Spinal cord (tissue), 9 donors: ENCODE measurements at regions not wholly inside any gene's neighbourhood (a gene's known extent, or its start where the extent isn't known, plus 50 kb on each side); places are given as distances from the start of the nearest gene placed in this dataset.
"Not testable (repeated sequence)": the region's sequence is repeated elsewhere in the genome, so short reads cannot be mapped to it uniquely, and the experiment has no call there.

ENCODE experiments used
- DNase-seq, 6 donors: peaks; one replicate each; pipeline versions ENCODE4 v3.0.0 to v3.0.0-alpha.2; 2013 to 2015; ENCODE audit warnings: low spot score in 6 of 6, low read depth in 4 of 6
- H3K27ac ChIP-seq: one replicate; pipeline ENCODE4 v1.5.1; 2013; ENCODE audit warnings: low read depth, low read length, control low read depth
- H3K27me3 ChIP-seq: one replicate; pipeline ENCODE4 v1.6.1; 2013; ENCODE audit warnings: low read length; ENCODE audit not compliant: control insufficient read depth, insufficient read depth
- H3K36me3 ChIP-seq: one replicate; pipeline ENCODE4 v1.6.1; 2013; ENCODE audit warnings: low read length; ENCODE audit not compliant: control insufficient read depth, insufficient read depth
- H3K4me1 ChIP-seq: one replicate; pipeline ENCODE4 v1.6.1; 2013; ENCODE audit warnings: low read length; ENCODE audit not compliant: control insufficient read depth, insufficient read depth
- H3K4me3 ChIP-seq: one replicate; pipeline ENCODE4 v1.5.1; 2013; ENCODE audit warnings: low read depth, low read length, control low read depth
- H3K9me3 ChIP-seq: one replicate; pipeline ENCODE4 v1.6.1; 2013; ENCODE audit warnings: low read length; ENCODE audit not compliant: control insufficient read depth, insufficient read depth
- WGBS: methylation state at CpG from one replicate; pipeline ENCODE4 v1.1.5; 2013; ENCODE audit warnings: missing lambda C conversion rate; ENCODE audit not compliant: insufficient coverage; 5-methylcytosine and 5-hydroxymethylcytosine counted together
- donor health status: healthy.

DNA sequence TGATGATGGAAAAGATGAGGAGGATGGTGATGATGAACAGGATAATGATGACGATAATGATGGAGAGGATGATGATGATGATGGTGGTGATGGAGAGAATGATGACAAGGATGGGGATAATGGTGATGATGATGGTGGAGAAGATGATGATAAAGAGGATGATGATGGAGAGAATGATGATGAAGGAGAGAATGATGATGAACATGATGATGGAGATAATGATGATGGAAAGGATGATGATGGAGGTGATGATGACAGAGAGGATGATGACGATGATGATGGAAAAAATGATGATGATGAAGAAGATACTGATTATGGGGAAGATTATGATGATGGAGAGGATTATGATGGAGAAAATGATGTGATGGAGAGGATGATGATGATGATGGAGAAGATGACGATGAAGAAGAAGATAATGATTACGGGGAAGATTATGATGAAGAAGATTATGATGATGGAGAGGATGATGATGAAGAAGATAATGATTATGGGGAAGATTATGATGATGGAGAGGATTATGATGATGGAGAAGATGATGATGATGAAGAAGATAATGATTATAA is 204.1 kb downstream of the MATN1 start:
- Histone ChIP-seq H3K4me3 (no peak overlapping the region), H3K27me3 (no peaks in the 10 kb centered on the region), H3K4me1 (no peaks in the 10 kb centered on the region), H3K9me3 (no peaks in the 10 kb centered on the region), H3K27ac (no peak overlapping the region), H3K36me3 (no peaks in the 10 kb centered on the region)
- WGBS, result 79% methylated on average over 4 of the region's 4 CpGs
- DNase-seq, result no peak

DNA sequence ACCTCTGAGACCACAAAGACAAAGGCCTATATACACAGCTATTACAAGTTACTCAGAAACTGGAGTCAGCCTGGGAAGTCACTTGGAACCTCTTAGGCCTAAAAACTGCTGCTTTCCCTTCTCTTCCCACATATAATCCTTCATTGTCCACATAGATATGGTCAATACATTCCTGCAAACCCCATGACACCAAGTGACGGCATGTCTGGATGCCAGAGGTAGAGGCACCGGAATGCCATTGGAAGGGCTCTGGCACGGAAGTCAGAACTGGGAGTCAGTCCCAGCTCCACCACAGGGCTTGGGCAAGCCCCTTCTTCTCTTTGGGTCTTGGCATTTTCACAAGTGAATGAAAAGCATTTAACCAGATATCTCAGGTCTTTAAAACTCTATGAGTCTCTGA is 204.7 kb downstream of the MATN1 start:
- H3K4me3 ChIP-seq, result no peak overlapping the region
- DNase-seq, result no peak
- 85% methylated on average over 3 of the region's 3 CpGs for WGBS
- H3K4me1 ChIP-seq, result no peaks in the 10 kb centered on the region
- no peaks in the 10 kb centered on the region for H3K27me3 ChIP-seq
- H3K36me3 ChIP-seq, result no peaks in the 10 kb centered on the region
- H3K9me3 ChIP-seq, result no peaks in the 10 kb centered on the region
- H3K27ac ChIP-seq, result no peak overlapping the region

DNA sequence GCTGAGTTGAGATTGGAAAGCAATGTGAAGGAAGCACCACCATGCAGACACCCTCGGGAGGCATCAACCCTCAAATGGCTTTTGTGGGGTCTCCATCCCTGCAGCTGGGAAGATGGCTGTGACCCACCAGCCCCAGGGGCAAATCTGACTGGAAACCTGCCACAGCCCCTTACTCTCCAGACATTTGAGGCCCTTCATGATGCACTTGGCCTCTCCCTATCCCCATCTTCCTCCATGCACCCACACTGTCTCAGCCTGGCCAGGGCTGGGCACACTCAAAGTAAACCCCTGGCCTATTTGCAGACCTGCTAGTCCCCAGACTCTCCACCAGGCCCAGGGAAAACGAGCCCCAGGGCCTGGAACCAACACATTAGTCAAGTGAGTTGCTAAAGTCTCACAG is 205.2 kb downstream of the MATN1 start:
- 38% methylated on average over 2 of the region's 2 CpGs for WGBS
- no peaks in the 10 kb centered on the region for H3K36me3 ChIP-seq
- no peaks in the 10 kb centered on the region for H3K4me1 ChIP-seq
- no peaks in the 10 kb centered on the region for H3K9me3 ChIP-seq
- H3K4me3 ChIP-seq, result no peak overlapping the region
- H3K27ac ChIP-seq, result no peak overlapping the region
- H3K27me3 ChIP-seq, result no peaks in the 10 kb centered on the region
- no peak for DNase-seq

DNA sequence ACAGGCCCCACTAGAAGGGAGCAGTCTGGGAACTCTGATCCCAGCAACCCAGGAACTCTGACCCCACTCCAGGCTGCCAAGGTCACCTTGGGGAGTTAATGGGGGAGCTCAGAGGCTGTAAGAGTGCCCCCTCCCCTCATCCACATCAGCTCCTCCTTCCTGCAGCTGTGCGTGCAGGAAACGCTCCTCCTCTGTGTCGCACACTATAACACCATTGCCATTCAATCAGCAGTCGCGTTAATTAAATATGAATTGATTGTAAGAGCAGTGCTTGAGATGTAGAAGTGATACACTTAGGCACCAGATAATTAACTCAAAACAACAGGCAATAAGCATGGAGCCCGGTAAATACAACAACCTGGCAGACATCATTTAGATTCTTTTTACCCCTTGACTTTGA is 205.7 kb downstream of the MATN1 start:
- DNase-seq, result peak in 1 of 6 donors; percentile 73
- not testable (repeated sequence) for H3K9me3 ChIP-seq, H3K4me1 ChIP-seq, H3K4me3 ChIP-seq, H3K27me3 ChIP-seq, H3K27ac ChIP-seq, H3K36me3 ChIP-seq
- no CpG with 5 or more reads among the region's 6 CpGs for WGBS

DNA sequence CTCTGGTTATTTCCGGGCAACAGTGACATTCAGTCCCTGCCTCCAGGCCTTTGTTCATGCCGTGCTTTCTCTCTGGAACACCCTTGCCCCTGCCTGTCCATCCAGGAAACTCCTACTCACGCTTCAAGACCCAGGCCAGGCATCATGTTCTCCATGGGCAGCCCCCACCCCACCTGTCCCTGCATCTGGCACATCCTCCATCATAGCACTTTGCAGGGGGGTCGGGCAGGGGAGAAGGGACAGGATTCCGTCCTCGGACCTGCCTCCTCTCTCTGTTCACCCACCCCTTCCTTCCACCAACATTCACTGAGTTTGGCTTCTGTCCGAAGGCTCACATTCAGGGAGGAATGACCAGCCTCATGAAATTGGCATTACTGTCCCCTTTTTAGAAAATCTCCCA is 206.1 kb downstream of the MATN1 start:
- not testable (repeated sequence) for DNase-seq

DNA sequence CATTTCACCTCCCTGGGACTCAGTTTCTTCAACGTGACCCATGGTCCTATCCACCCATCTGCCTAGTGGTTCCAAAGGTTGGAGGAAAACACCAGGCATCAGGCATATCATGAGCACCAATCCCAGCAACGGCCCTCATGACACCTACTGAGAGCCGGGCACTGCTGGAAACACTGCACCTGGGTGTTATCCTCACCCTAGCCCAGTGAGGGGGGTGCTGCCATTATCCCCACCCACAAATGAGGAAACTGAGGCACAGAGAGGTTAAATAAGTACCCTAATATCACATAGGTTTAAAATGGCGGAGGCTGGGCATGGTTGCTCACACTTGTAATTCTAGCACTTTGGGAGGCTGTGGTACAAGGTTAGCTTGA is 206.9 kb downstream of the MATN1 start:
- Histone ChIP-seq H3K4me1 (no peaks in the 10 kb centered on the region), H3K27me3 (no peaks in the 10 kb centered on the region), H3K9me3 (no peaks in the 10 kb centered on the region), H3K4me3 (no peak overlapping the region), H3K27ac (no peak overlapping the region), H3K36me3 (no peaks in the 10 kb centered on the region)
- 90% methylated on average over 1 of the region's 4 CpGs for WGBS
- no peak for DNase-seq

More for the DNA sequence above, 206.1 kb downstream of the MATN1 start:
- not testable (repeated sequence) for H3K36me3 ChIP-seq, H3K4me3 ChIP-seq, H3K27me3 ChIP-seq, H3K27ac ChIP-seq, H3K4me1 ChIP-seq, H3K9me3 ChIP-seq
- WGBS, result 78% methylated on average over 1 of the region's 7 CpGs

DNA sequence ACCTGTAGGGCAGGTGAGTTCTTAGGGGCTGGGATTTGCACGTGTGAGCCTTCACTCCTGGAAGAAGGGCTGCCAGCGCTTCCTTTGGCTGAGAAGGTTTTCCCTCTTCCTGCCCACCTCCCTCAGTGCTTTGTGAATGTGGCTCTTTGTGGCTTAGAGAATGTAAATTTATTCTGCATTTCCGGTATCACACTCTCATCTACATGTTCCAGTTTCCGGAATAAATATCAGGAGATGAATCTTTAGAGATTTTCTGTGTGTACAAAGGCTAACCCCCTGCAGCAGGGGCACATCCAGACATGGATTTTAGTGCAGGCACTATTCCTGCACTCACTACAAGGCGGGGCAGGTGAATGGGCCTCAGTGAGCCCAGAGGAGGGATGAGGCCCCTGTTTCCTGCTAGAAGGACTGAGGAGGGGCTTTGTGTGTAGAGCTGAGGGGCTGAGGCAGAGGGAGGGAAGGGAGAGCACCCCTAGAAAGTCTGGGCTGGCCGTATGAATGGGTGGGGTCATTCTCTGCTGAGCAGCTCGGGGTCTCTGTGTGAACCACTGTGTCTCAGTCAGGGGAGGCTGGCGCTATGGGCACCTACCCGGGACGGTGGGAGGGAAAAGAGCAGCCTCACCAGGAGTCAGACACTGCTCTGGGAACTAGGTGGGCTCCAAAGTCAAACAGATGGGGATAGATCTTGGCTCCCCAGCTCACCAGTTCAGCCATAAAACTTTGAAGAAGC is 207.5 kb downstream of the MATN1 start:
- Histone ChIP-seq H3K27me3 (no peaks in the 10 kb centered on the region), H3K4me3 (no peak overlapping the region), H3K9me3 (no peaks in the 10 kb centered on the region), H3K27ac (no peak overlapping the region), H3K4me1 (no peaks in the 10 kb centered on the region), H3K36me3 (no peaks in the 10 kb centered on the region)
- no peak for DNase-seq
- 79% methylated on average over 6 of the region's 10 CpGs for WGBS

DNA sequence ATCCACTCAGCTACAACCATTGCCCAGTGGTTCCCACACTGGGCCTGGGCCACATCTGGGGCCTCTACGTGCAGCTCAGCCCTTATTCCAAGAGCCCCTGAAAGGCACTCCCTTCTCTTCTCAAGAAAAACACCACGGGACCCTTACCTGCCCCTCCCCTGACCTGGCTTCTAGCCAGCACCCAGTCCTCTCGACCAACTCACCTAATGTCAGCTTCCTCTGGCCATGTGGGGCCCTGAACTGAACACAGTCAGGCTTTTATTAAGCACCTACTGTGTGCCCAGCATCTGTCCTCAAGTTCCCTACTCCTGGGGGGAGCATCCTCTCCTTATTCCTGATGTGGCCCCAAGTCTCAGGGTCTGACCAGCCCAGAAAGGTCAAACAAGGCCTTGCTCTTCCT is 208.4 kb downstream of the MATN1 start:
- Histone ChIP-seq H3K36me3 (no peaks in the 10 kb centered on the region), H3K4me3 (no peak overlapping the region), H3K9me3 (no peaks in the 10 kb centered on the region), H3K27ac (no peak overlapping the region), H3K27me3 (no peaks in the 10 kb centered on the region), H3K4me1 (no peaks in the 10 kb centered on the region)
- no peak for DNase-seq
- WGBS, result 74% methylated on average over 3 of the region's 3 CpGs

DNA sequence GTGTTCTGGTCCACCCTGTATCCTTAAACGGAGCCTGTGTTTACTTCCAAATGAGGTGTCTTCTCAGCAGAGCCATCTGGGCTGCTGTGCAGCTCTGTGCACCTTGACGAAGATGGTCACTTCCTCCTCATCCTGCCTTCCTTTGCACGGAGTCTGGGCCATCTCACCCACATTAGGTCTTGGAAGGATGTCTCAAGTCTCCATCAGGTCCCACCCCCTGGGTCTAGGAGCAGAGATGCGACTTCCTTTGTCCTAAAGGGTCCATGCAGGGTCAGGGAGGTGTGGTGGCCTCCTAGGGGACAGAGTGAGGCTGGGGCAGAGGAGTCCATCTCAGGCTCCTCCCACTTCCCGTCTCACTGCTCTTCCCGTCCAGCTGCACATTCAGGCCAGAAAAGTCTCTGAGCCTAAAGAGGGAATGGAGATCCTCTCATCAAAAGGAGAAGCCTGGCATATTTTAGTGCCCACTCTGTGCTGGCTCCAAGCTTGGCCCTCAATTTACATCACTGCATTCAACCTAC is 209.2 kb downstream of the MATN1 start:
- Histone ChIP-seq H3K4me3 (no peak overlapping the region), H3K36me3 (no peaks in the 10 kb centered on the region), H3K4me1 (no peaks in the 10 kb centered on the region), H3K27ac (no peak overlapping the region), H3K9me3 (no peaks in the 10 kb centered on the region), H3K27me3 (no peaks in the 10 kb centered on the region)
- 60% methylated on average over 3 of the region's 6 CpGs for WGBS
- DNase-seq, result no peak
